RPMI8226 (cell line): ENCODE measurements at regions not wholly inside any gene's neighbourhood (a gene's known extent, or its start where the extent isn't known, plus 50 kb on each side); places are given as distances from the start of the nearest gene placed in this dataset.
"Not testable (repeated sequence)": the region's sequence is repeated elsewhere in the genome, so short reads cannot be mapped to it uniquely, and the experiment has no call there.

Experiments used
- DNase-seq: peaks from one replicate; pipeline ENCODE4 v3.0.0-alpha.2; 2015

GRCh38 chr20:50330504-50331313 is 140.1 kb downstream of the CEBPB start:
- DNase-seq: peak; percentile 62

DNA sequence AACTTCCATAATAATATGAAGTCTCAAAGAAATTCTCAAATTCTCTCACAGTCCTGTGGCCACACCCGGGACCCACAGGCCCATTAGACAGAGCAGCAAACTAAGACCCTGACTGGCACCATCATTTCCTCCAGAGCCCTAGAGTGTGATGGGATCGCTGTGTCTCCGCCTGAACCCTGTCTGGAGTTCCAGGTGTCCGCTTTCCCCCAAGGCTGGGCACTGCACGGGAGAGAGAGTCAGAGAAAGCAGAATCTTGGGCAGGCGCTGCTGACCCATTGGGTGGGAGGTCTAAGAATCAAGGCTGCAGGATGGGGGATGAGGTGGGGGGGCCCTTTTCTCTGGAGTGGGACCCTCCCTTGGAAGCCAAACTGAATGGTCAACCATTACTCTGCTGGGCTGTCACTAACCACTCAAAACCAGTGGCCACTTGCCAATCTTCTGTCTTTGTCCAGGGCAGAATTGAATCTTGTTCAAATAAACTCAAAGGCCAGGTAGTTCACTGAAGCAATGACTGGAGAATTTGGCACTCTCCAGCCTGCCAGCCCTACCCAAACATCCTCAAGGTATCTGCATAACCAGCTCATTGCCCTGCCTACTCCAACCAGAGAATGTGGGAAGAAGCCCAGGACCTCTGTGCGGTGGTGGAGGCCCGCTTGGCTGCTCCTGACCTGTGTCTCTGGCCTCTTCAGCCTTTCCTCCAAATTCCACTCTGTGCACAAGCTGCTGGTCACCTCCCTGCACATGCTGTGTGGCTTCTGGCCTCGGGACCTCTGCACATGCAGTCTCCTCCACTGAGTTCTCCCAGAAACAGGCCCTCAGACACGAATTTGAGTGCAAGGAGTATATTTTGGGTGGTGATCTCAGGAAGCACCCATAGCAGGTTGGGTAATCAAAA is 141.1 kb downstream of the CEBPB start:
- DNase-seq: no peak

DNA sequence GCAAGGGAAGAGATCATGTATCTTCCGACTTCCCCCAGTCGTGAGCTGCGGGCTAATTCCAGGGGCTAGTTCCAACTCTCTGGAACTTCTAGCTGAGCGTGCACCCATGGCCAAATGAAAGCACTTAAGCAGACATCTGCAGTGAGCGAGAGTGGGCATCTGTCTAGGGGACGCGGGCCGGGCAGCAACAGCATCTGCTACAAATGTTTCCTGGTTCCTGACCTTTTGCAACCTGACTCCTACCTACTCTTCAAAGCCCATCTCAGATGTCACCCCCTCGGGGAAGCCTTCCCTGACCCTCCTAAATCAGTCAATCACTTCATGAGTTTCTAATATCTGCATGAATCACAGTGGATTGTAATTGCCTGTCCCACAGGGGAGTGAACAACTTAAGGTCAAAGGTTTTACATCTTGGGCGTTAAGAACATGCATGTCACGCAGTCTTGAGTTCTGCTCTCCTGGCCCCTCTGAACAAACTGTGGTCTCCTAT is 141.9 kb downstream of the CEBPB start:
- DNase-seq: no peak

GRCh38 chr20:50333131-50333670 is 142.6 kb downstream of the CEBPB start:
- no peak for DNase-seq

GRCh38 chr20:50333812-50334211 is 143.2 kb downstream of the CEBPB start:
- DNase-seq: no peak

DNA sequence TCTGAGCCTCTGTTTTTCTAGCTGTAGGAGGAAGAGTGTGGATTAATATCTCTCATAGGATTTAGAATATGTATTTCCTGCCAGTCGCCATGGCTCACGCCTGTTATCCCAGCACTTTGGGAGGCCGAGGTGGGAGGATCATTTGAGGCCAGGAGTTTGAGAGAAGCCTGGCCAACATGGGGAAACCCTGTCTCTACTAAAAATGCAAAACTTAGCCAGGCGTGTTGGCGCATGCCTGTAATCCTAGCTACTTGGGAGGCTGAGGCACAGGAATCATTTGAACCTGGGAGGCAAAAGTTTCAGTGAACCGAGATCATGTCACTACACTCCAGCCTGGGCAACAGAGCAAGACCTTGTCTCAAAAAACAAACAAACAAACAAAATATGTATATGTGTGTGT is 143.9 kb downstream of the CEBPB start:
- not testable (repeated sequence) for DNase-seq

GRCh38 chr20:50335105-50335504 is 144.5 kb downstream of the CEBPB start:
- DNase-seq: peak; percentile 35

GRCh38 chr20:50335866-50336265 is 145.2 kb downstream of the CEBPB start:
- no peak for DNase-seq

DNA sequence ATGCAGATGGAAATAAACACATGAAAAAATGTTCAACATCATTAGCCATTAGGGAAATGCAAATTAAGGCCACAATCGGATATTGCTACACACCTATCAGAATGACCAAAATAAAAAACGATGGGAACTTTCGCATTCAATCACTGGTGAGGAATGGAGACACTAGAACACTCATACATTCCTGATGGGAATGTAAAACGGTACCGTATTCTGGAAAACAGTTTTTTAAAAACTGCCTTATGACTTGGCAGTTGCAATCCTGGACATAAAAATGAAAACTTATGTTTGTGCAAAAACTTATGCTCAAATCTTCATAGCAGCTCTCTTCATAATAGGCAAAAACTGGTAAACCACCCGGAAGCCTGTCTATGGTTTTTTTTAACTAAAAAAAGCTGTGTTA is 146.0 kb downstream of the CEBPB start:
- DNase-seq: no peak

DNA sequence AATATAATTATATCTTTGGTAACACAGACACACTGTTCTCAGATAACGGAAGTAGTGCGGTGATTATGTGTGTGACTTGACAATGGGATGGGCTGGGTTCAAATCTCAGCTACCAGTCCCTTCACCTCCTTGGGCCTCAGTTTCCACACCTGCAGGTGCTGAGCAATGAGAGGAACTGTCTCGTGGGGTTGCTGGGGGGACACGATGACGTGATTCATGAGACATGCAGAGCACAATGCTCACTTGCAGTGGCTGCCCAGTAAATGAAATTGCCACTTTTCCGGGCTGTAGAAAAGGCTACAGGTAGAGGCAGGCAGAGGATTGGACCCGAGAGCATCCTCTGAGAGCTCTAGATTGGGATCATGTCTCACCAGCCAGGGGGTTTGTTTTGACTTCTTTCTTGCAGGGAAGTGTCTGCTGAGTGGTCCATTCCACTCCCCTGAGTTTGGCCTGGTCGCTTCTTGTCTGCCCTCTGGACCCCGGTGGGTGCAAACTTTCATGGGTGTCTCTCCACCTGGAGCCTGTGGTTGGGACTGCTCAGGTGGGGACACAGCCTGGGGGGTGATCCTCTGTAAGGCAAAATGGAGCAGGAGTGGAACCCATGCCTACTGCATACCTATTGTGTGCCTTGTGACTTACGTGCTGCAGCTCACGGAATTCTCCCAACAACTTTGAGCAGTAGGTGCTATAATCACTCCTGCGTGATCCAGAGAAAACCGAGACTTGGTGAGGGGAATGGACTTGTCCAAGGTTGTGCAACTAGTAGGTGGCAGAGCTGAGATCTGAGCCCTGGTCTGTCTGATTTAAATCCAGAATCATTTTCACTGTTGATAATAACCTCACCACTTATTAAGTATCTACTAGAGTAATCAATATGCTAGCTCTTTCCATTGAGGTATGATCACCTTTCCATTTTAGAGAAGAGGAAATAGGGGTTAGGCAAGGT is 147.2 kb downstream of the CEBPB start:
- DNase-seq: no peak

GRCh38 chr20:50338479-50339391 is 148.1 kb downstream of the CEBPB start:
- peak; percentile 89 for DNase-seq

DNA sequence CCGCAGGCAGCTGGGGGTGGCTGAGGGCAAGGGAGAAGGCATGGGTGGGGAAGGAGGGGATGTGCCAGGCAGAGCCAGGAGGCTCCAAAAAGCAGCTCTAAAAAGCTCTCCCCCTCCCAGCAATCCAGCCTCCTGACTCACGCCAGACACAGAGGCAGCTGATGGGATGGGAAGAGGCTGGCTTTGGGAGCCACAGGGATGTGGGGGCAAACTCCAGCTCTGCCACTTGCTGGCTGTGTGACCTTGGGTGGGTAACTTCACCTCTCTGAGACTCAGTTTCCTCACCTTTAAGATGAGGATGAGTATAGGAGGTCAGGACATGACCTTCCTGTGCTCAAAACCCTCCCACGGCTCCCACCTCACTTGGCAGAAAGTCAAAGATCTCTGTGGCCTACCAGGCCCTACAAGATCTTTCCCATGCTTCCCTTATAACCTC is 148.9 kb downstream of the CEBPB start:
- peak; percentile 38 for DNase-seq

GRCh38 chr20:50340541-50340940 is 149.9 kb downstream of the CEBPB start:
- no peak for DNase-seq

- DNase-seq: no peak
These were observed 150.4 kb downstream of the CEBPB start for GRCh38 chr20:50341050-50341449.

DNA sequence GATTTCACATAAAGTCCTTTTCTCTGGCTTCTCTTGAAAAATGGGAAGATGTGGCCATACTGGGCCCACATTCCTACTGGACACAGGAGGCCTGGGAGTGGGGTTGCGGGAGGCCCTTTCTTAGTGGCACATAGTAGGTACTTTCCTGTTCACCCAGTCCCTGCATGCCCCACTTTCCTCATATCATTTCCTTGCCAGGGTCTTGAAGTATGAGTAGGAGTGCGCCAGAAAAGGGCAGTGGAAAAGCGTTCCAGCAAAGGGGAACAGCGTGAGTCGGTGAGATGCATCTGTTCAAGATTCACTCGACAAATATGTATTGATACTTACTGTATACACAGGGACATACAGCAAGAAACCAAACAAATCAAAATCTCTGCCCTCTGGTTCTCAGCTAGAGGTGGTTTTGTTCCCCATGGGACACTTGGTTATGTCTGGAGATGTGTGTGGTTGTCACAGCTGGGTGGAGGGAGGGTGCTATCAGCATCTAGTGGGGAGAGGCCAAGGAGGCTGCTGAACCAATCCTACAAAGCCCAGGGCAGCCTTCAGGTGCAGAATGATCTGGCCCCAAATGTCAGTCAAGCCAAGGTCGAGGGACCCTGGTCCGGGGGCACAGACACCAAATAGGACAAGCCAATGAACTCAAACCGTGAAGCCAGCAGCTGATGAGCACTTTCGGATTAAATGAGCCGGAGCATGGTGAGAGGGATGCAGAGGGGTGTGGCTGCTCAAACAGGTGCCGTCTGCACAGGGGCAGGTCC is 151.4 kb downstream of the CEBPB start:
- DNase-seq: no peak

GRCh38 chr20:50342638-50343102 is 152.0 kb downstream of the CEBPB start:
- DNase-seq: no peak

- no peak for DNase-seq
These were observed 152.5 kb downstream of the CEBPB start for GRCh38 chr20:50343125-50343489.

GRCh38 chr20:50343490-50344179 is 153.0 kb downstream of the CEBPB start:
- DNase-seq: no peak

DNA sequence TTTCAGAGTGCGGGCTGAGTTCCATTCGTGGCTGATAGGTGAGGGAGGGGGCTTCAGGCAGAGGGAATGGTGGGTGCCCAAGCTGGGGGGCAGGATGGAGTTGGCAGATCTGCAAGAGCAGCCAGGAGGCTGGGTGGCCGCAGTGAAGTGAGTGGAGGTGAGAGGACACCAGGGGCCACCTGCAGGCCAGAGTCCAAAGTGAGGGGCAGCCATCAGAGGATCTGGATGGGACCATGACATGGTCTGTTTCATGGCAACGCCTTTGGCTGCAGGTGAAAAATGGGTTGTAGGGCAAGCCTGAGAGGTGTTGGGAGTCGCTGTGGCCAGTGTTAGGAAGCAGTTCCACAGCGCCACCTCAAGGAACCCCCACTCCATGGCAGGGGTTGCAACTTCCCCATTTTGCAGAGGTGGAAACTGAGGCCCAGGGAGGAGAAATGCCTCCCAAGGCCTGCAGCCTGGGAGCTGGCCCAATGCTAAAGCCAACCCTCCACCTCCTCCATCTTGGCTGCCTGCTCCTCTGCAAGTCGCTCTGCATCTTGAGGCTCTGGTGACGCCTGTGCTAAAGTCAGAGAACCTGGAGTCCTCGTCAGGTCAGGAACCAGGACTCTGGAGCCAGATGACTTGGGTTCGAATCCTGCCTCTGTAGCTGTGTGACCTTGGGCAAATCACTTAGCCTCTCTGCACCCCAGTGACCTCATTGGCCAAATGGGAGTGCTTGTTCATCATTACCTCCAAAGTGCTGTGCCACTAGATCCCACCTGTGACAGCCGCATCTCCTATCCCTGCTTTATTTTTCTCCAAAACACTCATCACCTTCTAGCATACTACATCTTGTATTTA is 153.8 kb downstream of the CEBPB start:
- DNase-seq: no peak
